T47D (cell line): ENCODE measurements at regions not wholly inside any gene's neighbourhood (a gene's known extent, or its start where the extent isn't known, plus 50 kb on each side); places are given as distances from the start of the nearest gene placed in this dataset.

Experiments
- DNase-seq, 2 experiments: peaks; one replicate each; pipeline versions ENCODE4 v3.0.0 to v3.0.0-alpha.2; 2011 to 2012; ENCODE audit warnings: low read depth in 1 of 2, low spot score in 1 of 2
- JUND ChIP-seq: IDR thresholded peaks from 2 replicates; pipeline ENCODE4 v1.6.1; 2012; ENCODE audit warnings: low read depth
- in situ Hi-C: cut with HindIII; loops from 2 replicates; pipeline ENCODE4 v1.10.0; 2016; ENCODE audit warnings: low sequenced_read_pairs, low pct_unique_long_range_greater_than_20kb

DNA sequence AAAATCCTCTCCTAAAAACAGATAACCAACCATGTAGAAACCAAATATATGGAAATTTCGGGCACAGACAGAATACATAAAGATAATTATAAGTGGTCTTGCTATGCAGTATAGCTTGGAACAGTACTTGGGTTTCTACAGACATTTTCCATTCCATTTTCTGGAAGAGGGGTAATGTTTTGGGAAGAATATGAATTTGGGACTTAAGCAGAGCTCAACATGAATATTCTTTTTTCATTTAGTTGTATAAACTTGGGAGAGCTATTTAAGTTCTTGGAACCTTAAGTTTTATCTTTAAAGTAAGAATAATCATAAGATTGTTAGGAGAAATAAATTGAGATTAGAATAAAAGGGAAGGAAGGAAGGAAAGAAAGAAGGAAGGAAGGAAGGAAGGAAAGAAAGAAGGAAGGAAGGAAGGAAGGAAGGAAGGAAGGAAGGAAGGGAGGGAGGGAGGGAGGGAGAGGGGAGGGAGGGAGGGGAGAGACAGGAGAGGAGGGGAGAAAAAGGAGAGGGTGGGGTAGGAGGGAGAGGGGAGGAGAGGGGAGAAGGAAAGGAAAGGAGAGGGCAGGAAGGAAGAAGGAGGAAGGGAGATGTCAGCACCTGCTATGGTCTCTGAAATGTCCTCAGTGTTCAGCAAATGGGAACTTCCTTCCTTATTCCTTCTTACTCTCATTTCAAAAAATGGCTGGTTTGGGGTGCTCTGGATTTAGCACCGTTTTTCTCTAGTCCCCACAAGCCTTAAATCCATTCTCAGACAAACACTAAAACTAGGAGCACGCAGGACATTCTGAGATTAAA, 248.3 kb downstream of the LY86 start:
- TF ChIP-seq JUND, result no peak
- in situ Hi-C loops, result no loop called here
- no peak for DNase-seq

DNA sequence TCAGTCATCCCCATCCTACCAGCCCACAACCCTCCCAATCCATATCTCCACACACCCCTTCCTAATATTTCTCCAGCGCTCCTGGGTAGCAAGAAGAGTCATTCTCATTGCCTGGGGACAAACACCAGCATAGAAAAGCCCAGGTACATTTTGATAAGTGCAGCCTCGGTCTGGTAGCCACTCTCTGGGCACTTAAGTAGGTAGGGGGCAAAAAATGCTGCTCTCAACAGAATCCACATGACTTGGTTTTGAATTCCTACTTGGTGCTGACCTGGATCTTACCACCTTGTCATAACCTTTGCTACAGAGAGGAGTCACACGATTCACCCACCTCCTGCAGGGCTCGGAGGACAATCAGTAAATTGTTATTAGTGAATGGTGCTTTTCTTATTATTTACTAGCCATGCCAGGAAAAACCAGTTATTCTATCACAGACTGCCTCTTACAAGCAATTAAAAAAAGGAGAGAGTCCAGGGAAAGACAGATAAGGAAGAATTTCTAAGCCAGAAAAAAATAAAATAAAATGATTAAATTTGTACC, 249.1 kb downstream of the LY86 start:
- TF ChIP-seq JUND, result no peak
- in situ Hi-C loops, result no loop called here

GRCh38 chr6:6840831-6841291, 252.3 kb downstream of the LY86 start:
- DNase-seq, result no peak
- in situ Hi-C loops, result no loop called here
- no peak for TF ChIP-seq JUND

More for the DNA sequence above, 249.1 kb downstream of the LY86 start:
- DNase-seq, result no peak

GRCh38 chr6:6841571-6841970, 253.1 kb downstream of the LY86 start:
- in situ Hi-C loops, result no loop called here
- no peak for TF ChIP-seq JUND
- peak in 1 of 2 experiments; percentile 30 for DNase-seq

DNA sequence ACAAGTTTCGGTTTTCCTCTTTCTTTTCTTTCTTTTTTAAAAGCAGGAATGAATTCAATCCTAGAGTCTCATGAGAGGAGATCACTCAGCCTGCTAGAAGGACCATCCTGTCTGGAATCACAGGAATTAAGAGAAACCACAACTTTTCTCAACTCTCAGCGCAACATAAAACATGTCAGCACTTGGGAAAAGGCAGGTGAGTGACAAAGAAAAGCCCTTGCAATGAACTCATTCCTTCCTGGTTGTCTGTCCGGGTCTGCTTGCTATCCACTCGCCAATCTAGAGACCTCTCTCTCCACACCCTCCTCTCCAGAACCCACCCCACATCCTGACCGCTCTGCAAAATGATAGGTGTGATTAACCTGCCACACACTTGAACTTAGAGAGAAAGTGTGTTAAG, 253.8 kb downstream of the LY86 start:
- no peak for TF ChIP-seq JUND
- no peak for DNase-seq
- in situ Hi-C loops, result no loop called here

GRCh38 chr6:6843057-6843627, 254.6 kb downstream of the LY86 start:
- no peak for DNase-seq
- in situ Hi-C loops, result no loop called here
- no peak for TF ChIP-seq JUND

GRCh38 chr6:6843777-6844176, 255.3 kb downstream of the LY86 start:
- in situ Hi-C loops, result no loop called here
- no peak for TF ChIP-seq JUND
- DNase-seq, result no peak

GRCh38 chr6:6844530-6844929, 256.0 kb downstream of the LY86 start:
- DNase-seq, result no peak
- TF ChIP-seq JUND, result no peak
- in situ Hi-C loops, result no loop called here

DNA sequence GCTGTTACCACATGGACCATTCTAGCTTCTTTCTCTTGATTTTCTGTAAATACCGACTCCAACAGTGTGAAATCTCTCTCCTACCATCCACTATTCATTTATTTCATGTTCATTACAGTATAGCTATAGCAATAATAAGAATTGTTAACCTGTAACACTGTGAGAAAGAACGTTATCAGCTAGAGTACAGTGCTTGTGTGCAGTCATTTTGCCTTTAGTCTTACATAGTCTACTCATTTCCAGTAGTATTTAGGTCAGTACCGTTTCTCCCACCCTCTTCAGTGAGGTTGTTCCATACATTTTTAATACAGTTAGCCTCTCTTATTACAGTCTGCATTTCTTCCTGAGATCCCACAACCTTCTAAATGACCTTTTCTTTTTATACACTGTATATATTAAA, 257.1 kb downstream of the LY86 start:
- DNase-seq, result no peak
- no peak for TF ChIP-seq JUND
- in situ Hi-C loops, result no loop called here

DNA sequence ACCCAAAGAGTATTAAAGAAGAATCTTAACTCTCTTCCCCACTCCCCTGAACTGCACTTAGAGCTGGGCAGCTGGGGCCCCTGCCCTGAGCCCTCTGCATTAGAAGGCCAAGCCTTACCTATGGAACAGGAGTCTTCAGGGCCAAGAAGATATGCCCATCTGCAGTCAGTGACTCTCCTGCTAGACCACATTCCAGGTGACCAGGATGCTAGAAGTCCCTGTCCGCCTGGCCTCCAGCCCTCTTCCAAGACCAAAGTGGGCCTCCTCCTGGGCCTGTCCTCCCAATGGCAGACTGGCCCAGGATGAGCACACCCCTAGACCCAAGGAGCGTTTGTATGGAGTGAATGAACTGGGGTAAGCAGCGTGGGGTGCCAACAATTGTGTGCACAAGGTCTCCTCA, 259.1 kb downstream of the LY86 start:
- TF ChIP-seq JUND, result no peak
- in situ Hi-C loops, result no loop called here
- DNase-seq, result no peak

DNA sequence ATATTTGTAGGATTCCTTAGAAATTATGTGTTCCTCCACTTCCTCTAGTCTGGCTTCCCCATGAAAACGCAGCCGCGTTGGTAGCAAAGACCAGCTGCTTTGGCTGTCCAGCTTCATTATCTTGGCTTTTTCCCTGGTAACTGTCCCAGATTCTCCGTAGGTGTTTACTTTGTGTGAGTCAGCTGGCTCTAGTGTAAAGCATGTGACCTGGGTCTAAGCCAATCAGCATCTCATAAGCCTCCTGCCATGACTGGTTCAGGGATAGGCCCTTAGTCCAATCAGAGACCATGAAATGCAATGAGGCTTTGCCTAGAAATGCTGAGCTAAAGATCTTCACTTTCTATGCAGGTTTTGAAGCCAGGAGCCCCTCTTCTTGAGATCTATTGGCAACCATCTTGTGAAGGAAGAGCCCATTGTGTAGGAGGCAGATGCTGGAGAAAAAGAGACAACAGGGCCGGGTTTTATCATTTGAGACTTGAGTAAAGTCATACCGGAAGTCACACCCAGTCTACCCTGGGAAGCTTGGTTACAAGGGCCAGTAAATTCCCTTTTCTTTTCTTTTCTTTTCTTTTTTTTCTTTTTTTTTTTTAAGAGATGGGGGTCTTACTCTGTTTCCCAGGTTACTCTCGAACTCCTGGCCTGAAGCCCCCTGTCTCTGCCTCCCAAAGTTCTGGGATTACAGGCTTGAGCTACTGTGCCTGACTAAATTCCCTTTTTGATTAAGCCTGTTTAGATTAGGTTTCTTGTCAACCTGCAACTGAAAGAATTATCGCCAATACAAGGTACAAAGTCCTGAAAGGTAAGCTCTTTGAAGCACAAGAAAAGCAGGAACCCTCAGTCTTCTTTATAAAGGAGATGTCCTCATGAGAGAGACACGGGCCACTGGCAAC, 256.5 kb upstream of the RREB1 start:
- in situ Hi-C loops, result no loop called here
- peak in 1 of 2 experiments; percentile 74 for DNase-seq
- no peak for TF ChIP-seq JUND

- in situ Hi-C loops, result no loop called here
- TF ChIP-seq JUND, result no peak
- no peak for DNase-seq
Measured at GRCh38 chr6:6851949-6852261, 255.9 kb upstream of the RREB1 start.
